HG03045 (cell line): ENCODE measurements at regions not wholly inside any gene's neighbourhood (a gene's known extent, or its start where the extent isn't known, plus 50 kb on each side); places are given as distances from the start of the nearest gene placed in this dataset.

ENCODE experiments used
- ATAC-seq: cut with Tn5 transposase; IDR thresholded peaks from one replicate; pipeline ENCODE4 v1.9.1; 2021; ENCODE audit warnings: mild to moderate bottlenecking, moderate library complexity; ENCODE audit not compliant: unreplicated experiment

DNA sequence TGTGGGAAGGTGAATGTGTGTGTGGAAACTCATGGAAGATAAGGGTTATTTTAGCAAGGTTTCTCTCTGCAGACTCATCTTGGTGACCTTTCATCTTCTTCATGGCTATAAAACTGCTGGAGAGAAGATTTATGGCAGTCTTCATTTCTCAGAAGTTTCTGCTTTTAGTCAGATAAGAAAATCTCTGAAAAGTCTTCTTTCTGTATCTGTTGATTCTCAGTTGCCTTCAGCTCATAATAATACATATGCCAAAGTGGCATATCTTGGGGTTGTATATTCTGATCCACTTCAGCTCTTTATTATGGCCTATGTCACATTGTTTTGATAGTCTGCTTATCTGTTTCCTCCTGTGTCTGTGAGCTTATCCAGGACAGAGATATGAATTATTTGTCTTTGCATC lies 143.3 kb upstream of the TMTC4 start:
- ATAC-seq, result no peak

DNA sequence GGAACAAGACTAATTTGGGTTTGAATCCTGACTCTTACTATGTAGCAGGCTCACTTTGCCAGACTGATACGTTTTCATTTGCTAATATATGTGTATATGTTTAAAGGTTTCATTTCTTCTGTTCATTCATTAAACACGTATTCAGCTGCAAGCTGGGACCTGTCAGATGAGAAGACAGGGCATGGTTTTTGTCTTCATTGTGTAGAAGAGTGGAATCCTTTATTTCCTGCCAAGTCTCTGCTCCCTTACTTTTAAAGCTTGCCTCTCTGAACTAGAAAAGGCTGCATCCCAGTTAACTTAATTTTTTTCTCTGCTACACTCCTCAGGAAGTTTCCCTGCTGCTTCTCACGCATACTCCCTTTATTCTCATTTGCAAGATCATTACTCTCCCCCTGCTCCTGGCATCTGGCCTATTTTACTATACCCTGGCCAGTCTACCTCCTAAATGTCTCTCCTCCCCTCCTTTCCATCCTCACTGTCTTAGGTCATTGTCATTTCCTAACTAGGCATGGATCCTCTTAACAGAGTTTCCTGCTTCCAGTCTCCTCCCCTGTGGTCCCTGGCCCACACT lies 141.0 kb upstream of the TMTC4 start:
- ATAC-seq, result no peak

DNA sequence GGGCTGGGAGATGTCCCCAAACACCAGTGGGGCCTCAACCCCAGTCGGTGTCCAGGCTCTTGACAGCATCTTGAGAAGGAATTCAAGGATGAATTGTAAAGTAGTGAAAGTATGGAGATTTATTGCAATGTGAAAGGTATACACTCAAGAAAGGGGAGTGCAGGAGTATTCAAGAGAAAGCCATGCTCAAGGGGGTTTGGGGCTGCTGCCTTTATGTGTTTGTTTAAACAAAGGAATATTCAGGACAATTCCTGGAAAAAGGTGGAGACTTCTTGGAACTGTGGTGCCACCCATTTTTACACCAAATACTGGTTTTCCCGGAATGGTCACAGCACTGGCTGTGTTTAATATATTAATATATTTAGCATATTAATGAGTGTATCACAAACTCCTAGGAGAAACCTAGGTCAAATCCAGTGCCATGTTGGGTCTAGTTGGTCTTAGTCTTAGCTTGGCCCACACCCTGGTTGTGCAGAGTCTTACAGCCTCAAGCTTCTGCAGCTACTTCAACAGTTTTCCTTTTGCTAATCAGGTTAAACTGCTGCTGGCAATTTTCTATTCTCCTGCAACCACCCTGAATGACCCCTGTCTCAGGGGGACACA lies 138.5 kb upstream of the TMTC4 start:
- ATAC-seq, result no peak

DNA sequence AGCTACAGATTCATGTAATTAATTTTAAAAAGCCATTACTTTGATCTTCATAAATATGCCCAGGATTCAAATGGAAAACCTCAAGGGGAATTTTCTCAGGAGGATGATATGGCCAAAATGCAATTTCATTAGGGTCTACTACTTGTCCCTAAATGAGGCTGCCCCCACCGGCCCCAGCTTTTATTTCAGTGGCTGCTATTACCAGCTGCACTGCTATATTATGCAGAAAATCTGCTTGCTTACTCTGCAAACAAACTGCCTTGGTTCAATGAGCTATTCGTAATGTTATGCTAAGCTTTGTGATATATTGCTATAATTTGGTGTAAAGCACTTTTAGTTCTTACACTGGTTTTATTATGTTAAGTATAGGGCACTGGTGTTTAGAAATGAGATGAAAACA lies 137.3 kb upstream of the TMTC4 start:
- no peak for ATAC-seq

DNA sequence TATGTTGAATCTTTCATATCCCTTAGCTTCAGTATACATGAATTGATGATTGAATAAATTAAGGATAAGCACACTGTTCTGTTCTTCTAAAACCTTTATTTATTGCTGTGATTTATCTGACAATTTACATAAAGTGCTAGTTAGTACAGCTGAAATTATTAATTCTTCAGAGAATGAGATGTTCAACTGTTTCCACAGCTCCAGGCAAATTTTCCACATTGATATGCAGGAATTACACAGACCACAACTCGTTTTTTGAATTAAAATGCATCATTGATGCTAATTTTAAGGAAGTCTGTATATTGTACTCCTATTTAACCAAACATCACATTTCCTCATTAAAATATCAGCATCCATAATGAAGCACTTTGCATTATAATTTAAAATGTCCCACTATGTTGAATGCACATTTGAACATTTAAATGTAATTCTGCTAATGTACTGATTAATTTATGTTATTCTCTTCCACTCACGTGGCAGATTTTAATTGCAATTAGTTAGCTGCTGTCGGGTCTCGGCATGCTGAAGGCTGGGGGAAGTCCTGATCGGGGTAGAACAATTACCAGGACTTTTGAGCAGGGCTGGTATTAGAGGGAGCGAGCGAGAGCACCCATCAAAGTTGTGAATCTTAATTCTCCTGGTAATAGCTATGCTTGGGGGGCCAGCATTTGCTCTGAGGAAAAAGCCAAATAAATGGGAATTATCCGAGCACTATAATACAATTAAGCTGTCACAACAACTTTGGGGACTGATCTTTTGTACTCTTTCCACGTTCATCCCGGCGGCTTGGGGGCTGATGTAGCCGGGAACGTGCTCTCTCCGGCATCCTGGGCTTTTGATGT lies 136.7 kb upstream of the TMTC4 start:
- no peak for ATAC-seq

DNA sequence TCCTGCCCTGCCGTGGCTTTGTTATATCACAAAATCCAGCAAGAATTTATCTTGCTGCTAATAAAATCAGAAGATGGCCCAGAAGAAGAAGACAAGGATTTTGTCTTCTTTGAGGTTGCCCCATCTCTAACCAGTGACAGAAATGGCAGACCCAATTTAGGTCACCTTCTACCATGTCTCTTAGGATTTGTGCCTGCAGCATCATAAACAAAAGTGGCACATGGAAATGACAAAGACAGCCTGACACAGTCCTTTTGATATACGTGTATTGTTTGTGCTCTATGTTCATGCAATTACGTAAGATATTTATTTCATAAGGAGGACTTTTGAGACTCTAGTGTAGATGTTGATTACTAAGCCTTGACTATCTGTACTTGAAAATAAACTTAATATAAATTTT lies 135.9 kb upstream of the TMTC4 start:
- no peak for ATAC-seq

DNA sequence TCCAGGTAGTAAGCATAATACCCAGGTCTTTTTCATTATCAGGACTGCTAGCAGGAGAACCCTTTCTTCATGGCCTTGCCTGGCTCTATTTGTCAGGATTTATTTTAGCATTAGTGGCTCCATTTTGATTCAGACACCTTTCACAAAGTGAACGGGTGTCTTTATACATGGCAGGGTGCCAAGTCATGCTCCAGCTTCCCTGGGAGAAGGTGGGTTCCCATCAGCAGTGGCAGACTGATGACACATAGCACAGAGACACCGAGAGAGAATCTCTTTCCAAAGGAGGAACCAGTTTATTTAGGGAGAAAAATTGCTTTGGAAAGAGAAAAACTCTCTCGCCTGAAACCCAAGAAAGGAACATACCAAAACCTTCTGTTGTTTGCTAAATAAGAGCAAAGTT lies 135.3 kb upstream of the TMTC4 start:
- ATAC-seq, result no peak

DNA sequence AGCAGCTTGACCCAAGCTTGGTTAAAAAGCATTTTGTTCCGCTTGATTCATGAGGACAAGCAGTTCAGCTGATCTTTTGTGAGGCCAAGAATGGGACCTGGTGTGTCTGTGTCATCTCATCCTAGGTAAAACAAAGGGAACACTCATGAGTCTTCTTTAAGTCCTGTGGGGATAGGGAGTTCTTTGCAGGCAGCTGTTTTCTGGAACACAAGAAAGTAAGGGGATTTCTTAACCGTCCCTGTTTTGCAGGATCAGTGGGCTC lies 134.5 kb upstream of the TMTC4 start:
- ATAC-seq, result no peak

DNA sequence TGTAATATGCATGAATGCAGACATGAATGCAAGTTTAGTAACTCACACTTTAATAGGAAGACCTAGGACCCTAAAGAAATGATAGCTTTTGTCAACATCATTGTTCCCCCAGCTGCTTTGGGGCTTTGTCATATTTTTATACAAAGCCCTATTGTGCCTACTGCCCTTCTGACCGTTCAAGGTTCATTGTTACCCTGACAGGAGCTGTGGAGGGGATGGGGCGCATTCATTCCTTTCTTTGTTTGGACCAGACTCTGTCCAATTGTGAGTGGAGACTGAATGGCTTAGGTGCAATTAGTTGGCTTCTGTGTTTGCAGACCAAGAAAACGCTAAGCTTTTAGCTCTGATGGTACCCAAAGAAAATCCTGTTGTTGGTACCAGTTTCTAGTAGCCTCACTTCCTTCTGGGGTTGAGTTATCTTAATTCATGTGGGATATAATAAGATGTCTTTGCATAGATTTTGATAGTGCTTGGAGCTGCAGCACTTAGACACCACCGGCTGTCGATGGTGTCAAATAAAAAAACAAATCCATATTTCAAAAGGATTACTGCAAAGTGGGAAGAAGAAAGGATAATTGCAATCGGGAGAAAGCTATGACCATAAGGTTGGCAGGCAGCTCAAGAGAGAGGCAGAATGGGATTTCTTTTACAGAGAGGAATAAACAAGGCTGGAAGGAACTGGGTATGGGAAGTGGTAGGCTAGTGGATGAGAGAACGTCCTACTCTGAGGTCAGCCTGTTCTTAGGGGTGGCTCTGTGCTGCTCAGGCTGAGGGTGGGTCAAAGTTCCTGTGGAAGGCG lies 133.9 kb upstream of the TMTC4 start:
- no peak for ATAC-seq

DNA sequence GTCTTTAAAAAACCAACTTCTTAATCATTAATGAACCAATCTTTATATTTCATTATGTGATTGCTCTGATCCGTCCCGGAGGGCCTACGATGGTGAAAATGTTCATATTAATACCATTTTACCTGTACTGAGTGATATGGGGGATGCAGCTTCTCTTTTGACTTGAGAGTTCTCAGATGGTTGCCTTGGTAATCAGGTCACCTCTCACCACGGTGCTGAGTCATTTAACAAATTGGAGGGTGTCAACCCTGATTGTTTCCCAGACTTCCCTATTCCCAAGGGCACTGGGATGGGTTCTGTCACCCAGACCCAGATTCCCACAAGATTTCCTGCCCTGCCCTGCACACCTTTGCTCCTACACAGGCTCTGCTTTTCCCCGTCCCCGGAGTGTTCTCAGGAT lies 128.5 kb upstream of the TMTC4 start:
- no peak for ATAC-seq

DNA sequence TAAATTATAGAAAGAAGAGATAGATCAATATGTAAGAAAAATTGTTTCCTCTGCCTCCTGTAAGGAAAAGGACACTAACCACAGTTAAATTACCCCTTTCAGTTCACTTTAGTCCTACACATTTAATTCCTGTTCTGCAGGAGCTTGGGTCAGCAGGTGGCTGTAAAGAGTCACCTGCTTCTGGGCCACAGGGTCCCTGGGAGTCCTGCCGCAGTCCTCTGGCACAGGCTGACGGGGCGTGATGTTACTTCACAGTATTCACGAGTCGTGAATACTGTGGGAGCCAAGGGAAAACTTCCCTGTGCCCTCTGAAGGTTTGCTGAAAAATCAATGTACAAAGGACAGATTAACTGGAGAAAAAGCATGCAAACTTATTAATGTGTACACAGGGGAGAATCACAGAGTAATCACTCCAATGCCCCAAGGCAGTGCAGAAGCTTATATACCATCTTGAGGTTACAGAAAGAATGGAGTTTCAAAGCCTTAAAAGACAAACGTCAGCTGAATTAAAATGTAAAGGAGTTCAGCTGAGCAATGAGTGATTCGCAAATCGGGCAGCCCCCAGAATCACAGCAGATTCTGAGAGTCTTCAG lies 125.8 kb upstream of the TMTC4 start:
- ATAC-seq, result no peak

DNA sequence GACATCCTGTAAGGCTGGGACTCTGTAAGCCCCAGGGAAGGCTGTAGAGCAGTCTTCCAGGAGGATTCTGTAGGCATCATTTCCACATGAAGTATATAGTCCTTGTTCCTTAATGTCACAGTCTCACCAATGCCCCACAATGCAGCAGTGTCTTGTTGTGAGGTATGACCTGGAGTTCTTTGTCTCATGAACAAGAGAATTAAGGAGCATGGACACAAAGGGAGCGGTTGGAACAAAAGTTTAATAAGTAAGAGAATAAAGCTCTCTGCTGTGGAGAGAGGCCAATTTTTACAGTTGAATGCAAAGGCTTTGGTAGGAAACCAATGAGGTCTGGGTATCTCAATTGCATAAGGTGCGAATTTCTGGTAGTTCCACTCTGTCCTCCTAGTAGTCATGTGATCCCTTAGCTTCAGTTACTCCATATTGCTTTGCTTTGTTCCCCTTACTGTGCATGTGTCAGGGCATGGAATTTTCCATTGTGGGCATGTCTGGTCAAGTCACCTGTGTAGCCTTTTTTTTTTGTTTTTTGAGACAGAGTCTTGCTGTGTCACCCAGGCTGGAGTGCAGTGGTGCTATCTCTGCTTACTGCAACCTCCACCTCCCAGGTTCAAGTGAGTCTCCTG lies 124.3 kb upstream of the TMTC4 start:
- ATAC-seq, result no peak

DNA sequence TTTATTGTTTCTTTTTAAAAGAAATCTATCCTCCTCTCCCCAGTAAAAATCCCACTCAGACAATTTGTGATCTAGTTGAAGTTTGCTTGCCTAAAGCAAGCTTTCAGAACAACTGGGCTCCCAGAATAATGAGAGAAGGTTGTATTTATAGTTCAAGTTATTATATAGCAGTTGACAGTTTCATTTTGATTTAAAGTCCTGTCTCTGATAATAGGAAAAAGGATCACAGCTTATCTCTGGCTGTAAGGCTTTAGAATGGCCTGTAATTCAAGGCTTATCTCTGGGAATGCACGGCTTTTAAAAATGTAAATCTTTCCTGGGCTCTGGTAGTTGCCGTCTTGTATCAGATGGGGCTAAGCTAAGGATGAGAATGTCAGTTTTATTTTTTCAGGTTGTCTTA lies 123.3 kb upstream of the TMTC4 start:
- ATAC-seq, result no peak

DNA sequence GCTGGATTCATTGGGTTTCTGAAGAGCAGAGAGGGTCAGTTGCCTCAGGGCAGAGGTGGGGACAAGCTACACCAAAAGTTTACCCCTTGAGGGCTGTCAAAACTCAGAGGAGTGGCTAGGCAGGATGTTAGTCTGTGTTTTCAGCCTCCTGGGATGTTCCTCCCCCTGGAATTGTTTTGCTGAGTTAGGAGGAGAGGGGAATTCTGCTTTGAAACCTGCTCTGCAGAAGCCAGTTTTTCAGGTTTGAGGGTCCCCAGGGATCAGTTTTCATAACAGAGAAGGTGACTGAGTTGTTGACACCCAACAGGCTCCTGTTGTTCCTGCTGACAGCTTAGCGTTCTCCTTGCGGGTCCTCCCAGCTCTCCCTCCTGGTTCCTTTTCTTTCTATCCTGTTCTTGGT lies 121.9 kb upstream of the TMTC4 start:
- no peak for ATAC-seq

DNA sequence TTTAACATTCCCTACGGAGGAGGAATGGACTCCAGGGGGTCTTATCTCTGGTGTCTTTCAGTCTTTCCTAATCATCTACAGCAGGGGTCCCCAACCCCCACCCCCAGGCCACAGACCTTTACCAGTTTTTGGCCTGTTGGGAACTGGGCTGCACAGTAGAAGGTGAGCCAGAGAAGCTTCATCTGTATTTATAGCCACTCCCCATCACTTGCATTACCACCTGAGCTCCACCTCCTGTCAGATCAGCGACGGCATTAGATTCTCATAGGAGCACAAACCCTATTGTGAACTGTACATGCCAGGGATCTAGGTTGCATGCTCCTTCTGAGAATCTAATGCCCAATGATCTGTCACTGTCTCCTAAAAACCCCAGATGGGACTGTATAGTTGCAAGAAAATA lies 120.0 kb upstream of the TMTC4 start:
- no peak for ATAC-seq

DNA sequence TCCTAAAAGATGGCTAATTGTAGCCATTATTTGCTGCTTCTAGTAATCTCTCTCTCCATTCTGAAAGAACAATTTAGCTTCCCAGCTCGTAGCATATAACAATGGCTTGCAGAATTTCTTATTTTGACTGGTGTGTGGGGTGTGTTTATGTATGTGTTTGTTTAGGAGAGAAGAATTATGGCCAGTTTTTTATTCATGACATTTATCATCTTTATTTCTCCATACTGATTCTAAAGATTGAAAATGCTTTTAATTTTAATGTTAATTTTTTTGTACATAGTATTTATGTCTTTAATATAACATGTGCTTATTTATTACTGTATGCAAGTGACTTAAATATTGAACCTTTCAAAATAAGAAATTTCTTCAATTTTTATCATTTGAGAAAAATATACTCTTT lies 115.8 kb upstream of the TMTC4 start:
- no peak for ATAC-seq

DNA sequence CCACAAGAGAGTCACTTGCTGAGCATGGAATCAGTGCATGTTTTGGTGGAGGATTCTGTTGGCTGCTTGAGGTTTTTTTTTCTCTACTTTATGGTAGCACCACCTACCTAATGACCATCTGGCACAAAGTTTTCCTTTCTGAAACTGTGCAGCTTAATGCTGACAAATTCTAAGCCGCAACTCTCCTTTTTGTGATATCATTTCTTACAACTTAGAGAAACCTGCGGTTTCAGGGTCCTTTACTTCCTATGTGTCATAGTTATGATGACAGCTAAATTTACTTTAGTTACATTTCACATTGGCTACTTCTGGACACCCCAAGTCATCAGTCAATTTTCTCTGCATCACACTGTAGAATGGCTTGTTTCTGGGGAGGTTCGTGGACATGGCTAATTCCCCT lies 115.4 kb upstream of the TMTC4 start:
- peak; percentile 57 for ATAC-seq

DNA sequence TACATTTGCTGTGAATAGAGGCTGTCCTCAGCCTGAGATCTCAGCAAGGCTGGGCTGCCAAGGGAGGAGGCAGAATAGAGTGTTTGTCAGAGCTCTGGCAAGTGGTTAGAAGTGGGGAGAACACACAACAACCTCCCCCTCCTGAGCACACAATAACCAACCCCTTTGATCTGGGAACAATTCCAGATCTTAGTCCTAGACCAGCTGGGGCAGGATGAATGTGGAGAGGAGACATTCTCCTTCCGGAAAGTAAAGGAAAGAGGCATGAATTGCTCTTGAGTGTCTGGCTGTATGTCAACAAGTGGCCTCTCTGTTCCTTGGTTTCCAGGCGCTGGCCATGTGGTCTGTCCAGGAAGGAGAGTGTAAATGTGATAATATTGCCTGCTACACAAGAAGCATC lies 114.9 kb upstream of the TMTC4 start:
- no peak for ATAC-seq

DNA sequence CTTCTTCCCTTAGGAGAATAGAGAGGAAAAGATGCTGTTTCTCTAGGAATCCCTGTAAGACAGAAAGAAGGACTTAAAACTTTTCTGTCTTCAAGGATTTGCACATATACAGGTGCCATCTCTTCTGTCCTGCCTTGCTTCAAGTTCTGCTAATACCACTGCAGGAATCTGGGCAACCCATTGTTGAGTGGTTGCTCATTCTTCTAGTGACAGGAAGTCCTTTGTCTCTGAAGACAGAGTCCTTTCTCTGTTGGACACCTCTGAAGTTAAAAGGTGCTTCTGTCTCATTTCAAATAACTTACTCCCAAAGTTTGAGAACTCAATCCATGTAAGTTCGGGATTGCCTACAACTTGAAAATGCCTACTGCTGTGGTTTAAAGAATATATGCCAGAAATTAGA lies 114.4 kb upstream of the TMTC4 start:
- no peak for ATAC-seq

DNA sequence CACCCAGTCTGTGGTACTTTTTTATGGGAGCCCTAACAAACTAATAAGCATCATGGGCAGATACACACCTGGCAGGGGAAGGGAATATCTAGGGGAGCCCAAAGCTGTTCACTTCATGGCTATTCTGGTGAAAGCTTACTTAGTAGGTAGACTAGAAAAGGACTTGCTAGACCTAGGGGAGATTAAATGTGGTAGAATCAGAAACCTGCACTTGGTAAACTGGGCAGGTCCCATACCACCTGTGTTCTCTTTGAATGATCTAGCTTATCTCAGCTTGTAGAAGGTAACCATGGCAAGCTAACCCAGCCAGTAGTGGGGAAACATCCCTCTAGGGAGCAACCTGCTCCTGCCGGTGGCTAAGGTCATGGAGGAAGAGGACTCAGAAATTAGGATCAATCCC lies 113.9 kb upstream of the TMTC4 start:
- ATAC-seq, result no peak

DNA sequence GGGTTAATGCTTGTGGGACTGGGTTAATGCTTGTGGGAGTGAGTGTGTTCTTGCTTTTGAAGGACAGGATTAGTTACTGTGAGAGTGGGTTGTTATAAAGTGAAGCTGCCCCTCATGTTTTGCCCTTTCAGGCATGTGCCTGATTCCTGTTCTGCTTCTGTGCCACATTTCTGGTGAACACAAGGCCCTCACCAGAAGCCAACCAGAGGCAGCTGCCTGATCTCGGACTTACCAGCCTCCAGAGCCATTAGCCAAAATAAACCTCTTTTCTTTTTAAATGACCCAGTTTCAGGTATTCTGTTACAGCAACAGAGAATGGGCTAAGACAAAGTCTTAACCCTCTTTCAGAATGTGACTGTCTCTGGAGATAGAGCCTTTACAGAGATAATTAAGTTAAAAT lies 113.3 kb upstream of the TMTC4 start:
- no peak for ATAC-seq
